Hypothalamus (tissue), 51 donors: ENCODE measurements at regions not wholly inside any gene's neighbourhood (a gene's known extent, or its start where the extent isn't known, plus 50 kb on each side); places are given as distances from the start of the nearest gene placed in this dataset.

Source experiments
- DNase-seq, 51 donors: peaks; one replicate each; lab custom pipeline; 2025; lab: John Stamatoyannopoulos, UW

DNA sequence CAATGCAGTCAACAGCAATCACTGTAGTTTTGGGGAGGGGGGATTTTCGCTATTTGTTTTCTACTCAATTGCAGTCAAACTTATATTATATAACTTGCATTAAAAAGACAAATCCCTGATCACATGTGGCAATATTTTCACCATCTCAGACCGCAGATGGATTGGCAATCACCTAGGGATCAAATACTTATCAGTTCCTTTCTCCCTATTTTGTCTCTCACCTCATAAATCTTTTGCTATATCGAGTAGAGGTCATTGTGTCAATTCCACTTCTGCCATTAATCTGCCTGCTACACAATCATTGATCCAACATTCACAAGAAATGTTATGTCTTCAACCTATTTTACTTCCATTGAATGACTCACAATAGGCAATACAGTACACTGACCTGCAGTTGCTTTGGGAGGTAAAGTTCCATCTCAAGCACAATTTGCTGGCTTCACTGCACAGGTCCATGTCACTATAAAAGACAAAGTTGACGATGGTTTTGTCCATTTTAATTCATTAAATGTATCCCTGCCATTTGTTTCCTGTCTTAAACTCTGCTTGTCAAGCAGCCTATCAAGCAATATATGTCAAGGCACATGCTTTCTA, 415.8 kb upstream of the PCDH9 start:
- DNase-seq: no peak

DNA sequence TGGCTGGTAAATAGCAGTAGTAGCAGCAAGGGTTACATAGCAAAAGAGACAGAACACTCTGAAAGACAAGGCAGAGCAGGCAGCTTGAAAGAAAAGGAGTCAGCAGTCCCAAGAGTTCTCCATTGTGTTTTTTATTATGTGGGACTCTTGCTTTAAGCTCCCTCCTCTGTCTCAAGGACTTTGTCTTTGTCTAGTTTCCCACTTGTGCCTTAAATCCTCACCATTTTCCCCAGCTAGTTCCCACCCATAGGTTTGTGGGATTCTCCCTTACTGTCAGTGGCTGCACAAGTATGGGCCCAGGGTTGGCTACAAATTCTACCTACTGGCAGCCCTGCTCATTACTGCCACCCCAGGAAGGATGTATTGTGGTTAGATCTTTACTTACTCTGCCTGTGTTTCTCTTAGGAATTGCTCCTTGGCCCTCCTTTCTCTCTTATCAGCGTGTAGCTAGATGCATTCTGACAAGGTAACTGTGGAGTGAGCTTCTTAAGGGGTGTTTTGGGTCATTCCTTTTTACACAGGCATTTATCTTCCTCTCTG, 413.4 kb upstream of the PCDH9 start:
- DNase-seq: peak in 1 of 51 donors; percentile 1

DNA sequence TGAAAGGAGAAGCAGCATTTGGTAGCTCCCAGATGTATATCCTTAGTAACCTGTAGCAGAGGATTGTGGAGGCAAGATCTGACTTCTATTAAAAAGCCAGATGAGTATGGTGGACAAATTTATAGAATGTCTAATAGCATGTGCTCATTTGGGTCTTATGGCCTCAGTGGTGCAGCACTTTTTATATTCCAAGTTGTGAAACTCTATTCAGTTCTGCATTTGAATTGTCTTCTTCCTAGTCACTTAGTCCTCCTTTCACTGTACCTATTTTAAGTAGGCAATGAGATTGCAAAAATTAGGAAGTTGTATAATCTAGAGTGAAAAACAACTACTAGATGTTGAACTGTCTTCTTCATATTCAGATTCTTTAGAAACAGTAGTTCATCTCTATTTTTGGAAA, 412.5 kb upstream of the PCDH9 start:
- DNase-seq: no peak

DNA sequence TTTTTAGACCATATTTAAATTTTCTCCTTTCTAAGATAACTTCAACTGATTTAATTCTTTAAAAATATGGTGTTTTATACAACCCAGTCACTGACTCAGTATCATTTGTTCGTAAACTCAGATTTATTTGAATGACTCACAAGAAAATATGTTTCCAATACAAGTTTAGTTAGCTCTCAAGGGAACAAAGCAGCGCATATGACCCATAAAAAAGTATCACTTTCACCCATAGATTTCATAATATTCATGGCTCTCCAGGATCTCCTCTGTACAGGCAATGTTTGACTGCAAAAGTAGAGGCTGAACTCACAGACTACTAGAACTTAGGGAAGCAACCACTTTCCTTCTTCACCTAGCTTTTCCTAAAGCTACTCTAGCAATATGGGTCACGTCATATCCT, 405.6 kb upstream of the PCDH9 start:
- no peak for DNase-seq

DNA sequence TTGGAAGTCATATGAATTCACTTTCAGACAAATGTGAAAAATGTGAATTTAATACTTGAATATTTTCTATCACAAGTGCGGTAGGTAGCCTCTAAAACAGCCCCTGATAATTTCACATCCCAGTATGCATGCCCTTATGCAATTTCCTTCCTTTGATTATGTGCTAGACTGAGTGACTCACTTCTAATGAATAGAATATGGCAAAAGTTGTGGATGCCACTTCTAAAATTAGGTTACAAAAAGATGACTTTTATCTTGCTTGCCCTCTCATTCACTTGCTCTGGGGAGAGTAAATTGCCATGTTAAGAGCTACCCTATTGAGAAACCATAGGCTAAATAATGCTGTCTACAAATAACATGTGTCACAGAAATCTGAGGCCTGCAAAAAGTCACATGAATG, 402.5 kb upstream of the PCDH9 start:
- no peak for DNase-seq

DNA sequence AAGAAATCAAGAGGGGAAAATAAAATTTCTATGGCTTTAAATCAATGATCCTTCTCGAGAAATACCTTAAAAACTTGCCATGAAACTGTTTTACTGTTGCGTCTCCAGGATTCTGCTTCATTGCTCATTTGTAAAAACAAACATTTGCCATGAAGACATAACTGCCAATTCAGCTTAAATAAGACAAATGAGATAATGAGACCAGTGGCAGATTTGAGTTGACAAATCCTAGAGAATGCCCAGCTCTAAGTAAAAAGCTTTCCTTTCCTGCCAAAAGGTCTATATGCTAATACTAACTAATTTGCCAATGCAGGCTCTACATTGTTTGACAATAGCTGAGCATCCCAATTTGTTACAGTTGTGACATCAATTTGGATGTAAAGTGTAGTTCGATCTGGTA, 400.5 kb upstream of the PCDH9 start:
- no peak for DNase-seq

DNA sequence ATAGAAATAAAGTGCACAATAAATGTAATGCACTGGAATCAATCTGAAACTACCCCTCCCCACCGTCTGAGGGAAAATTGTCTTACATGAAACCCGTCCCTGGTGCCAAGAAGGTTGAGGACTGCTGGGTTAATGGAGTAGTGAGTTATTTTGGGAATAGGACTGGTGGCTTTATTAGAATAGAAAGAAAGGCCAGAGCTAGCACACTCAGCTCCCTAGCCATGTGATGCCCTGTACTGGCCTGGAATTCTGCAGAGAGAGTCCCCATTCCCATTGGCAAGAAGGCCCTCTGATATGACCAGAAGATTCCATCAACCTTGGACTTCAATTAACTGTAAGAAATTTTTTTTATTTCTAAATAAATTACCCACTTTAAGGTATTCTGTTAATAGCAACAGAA, 393.5 kb upstream of the PCDH9 start:
- no peak for DNase-seq

DNA sequence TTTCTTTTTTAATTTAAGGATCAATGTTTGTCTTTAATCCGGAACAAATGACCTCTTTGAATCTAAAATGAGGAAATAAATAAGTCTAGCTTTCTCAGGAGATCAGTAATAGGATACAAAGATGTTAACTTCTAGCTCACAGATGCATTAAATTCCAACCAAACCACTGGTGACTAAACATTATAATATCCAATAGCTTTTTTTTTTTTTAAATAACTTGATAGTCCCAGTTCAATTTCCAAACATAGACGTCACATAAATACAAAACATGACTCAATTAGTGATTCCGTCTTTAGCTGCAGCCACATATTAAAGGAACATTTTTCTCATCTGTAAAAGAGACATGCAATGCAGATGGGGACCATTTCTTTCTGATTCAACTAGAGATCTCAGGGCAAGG, 390.5 kb upstream of the PCDH9 start:
- no peak for DNase-seq

DNA sequence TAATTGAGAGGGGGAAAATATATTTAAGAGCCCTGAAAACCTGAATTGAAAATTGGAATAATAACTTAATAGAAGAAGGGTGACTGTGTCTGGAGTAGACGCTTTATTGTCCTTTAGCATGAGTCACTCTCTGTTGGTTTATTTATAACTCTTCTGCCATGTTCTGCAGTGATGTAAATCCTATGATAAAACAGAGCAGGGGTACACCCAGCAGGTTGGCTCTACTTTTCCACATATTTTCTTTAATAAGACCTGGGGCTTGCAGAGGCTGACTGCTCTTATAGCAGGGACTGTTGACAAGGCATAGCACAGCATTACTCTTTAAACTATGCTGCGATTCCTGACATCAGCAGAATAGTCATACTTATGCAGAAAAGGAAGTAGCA, 389.9 kb upstream of the PCDH9 start:
- DNase-seq: no peak

DNA sequence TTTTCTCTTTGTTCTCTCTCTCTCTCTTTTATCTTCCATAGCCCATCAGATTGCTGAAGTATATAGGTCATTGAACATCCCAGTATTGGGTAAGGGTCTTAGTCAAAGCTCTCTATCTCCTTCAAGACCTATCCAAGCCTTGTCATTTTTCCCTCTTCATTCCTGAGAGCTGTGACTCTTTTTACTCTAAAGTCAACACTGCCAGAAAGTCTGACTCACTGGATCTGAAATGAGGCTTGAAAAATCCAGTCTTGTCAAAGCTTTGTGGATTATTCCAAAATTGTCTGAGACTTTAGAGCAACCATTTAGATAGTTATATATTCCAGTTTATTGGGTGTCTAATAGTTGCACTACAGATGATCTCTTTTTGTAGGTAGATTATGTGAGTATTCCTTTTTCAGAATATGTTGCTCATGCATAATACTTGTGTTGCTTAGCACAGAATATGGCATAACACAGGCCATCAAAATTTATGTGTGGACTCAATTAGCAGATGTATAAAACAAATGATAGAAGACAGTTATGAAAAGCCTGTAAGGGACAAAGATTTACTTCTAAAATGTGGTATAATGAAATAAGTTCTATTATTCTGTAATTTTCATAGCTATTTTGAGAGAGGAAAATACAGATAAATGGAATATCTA, 389.3 kb upstream of the PCDH9 start:
- DNase-seq: no peak

DNA sequence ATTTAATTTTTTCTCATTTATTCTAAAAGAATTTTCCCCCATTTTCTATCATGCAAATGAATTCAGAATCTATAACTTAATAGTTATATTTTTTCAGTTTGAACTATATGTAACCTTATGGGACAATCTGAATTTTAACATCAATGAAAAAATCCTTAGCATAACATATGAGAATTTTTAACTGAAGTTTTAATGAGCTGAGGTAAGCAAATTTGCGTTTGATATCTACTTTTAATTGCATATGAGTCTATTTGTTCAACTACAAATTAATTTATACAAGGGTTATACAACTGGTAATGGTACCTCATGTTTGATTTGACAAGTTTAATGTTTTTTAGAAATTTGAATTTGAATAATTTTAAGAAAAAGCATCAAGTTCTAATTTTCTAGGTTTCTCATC, 384.4 kb upstream of the PCDH9 start:
- DNase-seq: no peak

DNA sequence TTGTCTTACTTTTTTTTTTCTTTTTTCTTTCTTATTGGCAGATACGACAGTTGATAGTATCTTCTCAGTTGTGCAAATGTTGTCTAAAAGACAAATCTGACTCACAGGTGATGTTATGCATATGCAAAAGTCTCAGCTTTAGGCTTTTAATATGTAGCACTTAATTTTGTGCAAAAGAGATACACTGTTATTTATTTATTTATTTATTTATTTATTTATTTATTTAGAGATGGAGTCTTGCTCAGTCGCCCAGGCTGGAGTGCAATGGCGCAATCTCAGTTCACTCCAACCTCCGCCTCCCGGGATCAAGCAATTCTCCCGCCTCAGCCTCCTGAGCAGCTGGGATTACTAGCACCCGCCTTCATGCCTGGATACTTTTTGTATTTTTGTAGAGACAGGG, 383.9 kb upstream of the PCDH9 start:
- DNase-seq: no peak

DNA sequence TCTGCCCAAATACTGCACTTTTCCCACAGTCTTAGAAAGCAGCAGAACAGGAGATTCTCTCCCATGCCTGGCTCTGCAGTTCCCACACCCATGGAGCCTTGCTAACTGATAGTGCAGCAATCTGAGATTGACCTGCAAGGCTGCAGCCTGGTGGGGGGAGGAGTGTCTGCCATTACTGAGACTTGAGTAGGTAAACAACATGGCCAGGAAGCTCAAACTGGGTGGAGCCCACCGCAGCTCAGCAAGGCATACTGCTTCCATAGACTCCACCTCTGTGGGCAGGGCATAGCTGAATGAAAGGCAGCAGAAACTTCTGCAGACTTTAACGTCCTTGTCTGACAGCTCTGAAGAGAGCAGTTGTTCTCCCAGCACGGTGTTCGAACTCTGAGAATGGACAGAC, 358.5 kb upstream of the PCDH9 start:
- DNase-seq: no peak

DNA sequence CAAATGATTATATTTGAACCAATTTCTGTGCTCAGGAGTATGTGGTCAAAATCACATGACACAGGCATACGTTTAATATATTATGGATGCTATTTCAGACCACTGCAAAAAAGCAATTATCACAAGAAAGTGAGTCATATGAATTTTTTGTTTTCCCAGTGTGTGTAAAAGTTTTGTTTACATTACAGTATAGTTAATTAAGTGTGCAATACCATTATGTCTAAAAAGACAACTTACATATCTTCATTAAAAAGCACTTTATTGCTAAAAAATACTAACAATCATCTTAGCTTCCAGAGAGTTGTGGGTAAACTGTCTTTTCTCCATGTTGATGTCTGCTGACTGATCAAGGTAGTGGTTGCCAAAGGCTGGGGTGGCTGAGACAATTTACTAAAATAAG, 347.2 kb upstream of the PCDH9 start:
- no peak for DNase-seq

DNA sequence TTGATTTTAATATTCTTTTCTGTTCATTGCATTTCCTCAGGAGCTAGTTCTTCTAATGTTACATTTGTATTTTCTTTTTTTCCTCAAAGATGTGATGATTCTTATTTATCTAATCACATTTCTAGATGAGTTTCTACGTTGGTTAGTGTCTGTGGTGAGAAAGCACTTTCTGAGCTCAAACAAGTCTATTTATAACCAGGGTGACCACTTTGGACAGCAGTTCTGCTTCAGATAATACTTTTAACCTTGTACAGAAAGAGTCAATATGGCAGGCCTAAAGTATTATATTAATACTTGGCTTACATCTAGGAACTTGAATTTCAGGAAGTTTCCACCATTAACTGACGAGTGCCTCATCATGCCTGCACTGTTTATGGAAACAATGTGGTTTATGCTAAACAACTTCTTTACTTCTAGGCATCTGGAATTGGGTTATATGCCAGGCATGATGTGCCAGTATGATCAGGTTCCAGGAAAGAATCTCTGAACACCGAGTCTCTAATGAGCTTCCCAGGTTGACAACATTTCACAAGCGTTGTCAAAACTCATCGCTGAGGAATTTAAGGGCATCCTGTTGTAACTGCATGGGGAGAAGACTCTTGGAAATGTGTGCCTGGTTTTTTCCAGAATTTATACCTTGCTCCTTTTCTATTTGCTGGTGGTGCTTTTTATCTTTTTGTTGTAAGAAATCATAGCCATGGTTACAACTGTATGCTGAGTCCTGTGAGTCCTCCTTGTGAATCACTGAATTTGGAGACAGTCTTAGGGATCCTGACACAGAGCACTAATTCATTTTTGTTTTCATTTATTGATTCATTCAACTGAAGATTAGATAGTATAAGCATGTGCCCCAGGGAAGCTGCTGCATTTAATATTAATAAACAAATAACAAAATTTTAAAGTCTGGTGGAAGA, 344.4 kb upstream of the PCDH9 start:
- DNase-seq: no peak

DNA sequence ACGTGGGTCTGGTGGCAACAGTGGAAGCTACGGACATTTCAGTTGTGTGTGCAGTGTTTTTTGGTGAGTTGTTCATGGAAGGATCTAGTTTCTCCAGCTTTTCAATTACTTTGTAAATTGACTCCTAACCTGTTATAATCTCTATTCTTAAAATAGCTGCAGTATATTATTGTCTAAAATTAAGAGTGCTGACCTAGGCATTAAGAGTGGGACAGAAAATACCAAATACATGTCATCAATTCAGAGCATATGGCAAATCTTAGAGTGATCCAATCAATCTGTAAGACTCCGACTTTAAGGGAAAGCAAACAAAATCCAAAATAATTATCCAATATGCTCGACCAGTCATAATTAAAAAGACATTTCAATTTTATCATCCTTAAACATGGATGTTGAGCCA, 338.1 kb upstream of the PCDH9 start:
- DNase-seq: no peak

DNA sequence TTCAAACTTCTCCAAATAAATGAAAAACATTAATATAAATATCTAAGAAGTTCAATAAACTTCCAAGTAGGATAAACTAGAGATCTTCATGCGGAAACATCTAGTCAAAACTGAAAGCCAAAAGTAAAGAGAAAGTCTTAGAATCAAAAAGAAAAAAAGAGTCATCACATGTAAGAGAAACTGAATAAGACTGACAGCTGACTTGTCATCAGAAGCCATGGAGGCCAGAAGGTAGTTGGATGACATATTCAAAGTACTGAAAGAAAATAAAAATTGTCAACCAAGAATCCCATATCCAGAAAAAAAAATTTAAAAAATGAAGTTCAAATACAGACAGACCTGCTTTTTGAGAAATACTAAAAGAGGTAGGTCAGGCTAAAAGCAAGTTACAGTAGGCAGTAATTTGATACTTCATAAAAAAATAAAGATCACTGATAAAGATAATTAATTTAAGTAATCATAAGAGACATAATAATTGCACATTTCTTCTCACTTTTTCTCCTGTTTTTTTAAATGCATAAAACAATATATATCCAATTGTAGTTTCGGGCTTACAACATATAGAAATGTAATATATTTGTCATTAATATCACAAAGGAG, 327.6 kb upstream of the PCDH9 start:
- no peak for DNase-seq

DNA sequence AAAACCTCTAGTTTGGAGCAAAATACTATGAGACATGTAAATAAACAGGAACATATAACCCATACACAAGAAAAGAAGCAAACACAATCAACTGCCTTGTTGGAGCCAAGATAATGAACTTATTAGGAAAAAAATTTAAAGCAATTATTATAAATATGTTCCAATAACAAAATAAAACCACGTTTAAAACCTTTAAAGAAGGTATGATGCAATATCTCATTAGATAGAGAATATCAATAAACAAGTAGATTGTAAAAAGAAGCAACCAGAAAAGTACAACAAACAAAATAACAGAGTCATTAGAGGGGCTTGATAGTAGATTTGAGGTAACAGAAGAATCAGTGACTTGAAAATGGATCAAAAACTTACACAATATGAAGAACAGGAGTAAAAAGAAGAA, 327.0 kb upstream of the PCDH9 start:
- DNase-seq: no peak

DNA sequence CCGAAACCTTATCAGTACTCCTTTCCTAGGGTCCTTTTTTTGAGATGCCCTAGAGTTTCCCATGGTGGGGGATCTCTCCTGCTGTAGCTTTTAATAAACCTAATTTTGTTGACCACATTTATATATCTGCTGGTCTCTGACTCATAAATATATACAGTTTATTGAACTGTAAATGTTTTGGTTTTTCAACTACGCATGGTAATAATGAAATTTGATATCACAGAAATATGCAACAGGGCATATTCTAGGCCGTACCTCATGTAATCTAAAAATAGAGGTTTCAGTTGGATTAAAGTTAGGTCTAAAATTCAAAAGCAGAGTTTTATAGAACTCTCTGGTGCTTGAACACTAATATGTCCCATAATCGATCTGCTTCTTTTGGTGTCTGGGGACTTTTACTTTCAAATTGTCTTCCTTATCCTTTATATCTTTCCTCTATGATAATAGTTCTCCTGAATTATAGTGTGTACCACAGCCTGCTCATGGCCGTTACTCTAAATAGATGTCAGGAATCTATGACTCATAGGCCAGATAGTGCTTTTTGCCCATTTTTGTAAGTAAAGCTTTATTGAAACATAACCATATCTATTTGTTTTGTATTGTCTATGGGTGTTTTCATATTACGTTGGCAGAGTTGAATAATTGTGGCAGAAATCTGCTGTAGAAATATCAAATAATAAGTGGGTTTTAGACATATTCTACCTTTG, 324.8 kb upstream of the PCDH9 start:
- no peak for DNase-seq

DNA sequence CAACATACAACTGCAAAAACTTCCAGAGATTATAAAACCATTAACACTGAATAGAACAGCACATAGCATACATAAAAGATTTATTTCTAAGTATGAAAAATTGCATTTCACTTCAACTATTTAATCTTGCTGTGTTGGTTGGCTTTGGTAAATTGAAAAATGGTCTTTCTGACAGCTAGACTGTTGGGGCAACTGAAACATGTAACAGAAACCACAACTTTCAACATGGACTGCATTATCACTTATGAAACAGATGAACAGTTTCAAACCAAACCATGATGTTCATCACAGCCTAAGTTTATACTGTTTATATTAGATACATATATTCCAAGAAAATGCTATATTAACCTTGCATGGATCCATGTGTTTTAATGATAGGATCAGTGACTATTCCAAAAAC, 324.1 kb upstream of the PCDH9 start:
- DNase-seq: no peak

DNA sequence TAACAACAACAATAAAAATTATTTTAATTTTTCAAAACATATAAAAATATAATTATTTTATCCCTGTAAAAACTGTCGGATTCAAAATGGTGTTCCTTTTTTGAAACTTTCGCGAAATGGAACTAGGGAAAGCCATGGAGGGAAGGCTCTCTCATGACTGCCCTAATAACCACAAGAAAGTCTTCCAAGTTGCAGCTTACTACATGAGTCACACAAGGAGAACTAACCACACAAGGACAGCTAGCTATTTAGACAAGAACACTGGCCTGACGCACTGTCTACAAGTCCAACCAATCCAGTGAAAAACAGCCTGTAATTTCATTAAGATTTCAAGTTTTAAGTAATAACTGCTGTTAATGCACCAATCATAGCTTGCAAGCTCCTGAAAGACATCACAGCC, 319.2 kb upstream of the PCDH9 start:
- DNase-seq: no peak
